HCT116 (cell line): ENCODE measurements at regions not wholly inside any gene's neighbourhood (a gene's known extent, or its start where the extent isn't known, plus 50 kb on each side); places are given as distances from the start of the nearest gene placed in this dataset.

Experiments
- ATAC-seq: fragments of 200-7000 bp; cut with Tn5 transposase; 2 replicates; pipeline ENCODE4 v1.9.1; 2020; ENCODE audit warnings: mild to moderate bottlenecking, moderate library complexity
- BruUV-seq: library from RNA; stranded (reverse); fragments of 400-500 nt; replicated peaks from 2 replicates; lab custom pipeline; 2021; lab: Mats Ljungman, UMichigan
- CTCF ChIA-PET: fragments of 300-600 bp; sonication (Branson Sonifier 250); formaldehyde crosslinking; loops from one replicate; lab custom pipeline; 2021; ENCODE audit warnings: antibody characterized with exemption; lab: Charles Lee
- POLR2A ChIA-PET: fragments of 300-600, 350-600 bp; sonication (Branson Sonifier 250); formaldehyde crosslinking; loops from one replicate; lab custom pipeline; 2021; ENCODE audit warnings: antibody characterized with exemption; lab: Charles Lee
- RAD21 ChIA-PET, 2 experiments: fragments of 300-600 bp; sonication (Branson Sonifier 250); formaldehyde crosslinking; loops; one replicate each; lab custom pipeline; 2023; ENCODE audit warnings: low total read pairs in 2 of 2; ENCODE audit not compliant: uncharacterized antibody in 2 of 2, unreplicated experiment in 2 of 2, low non-redundant PET in 1 of 2; lab: Charles Lee
- DNase-seq: peaks from one replicate; pipeline ENCODE4 v3.0.0-alpha.2; 2010; ENCODE audit warnings: low read depth, low spot score
- H2AFZ ChIP-seq: fragments of 200-600 bp; shearing (Covaris generic), sonication (generic); 2 replicates; pipeline ENCODE4 v1.6.1; 2017; ENCODE audit warnings: low read depth, mixed run types, mixed read lengths, antibody characterized with exemption, low read length; ENCODE audit not compliant: poor library complexity, severe bottlenecking
- H3K27ac ChIP-seq: 2 replicates; pipeline ENCODE4 v1.5.1; 2012; ENCODE audit warnings: low read depth, low read length
- H3K27me3 ChIP-seq: fragments of 200-600 bp; sonication (generic); 2 replicates; pipeline ENCODE4 v1.6.1; 2016; ENCODE audit warnings: mixed run types, low read length, mixed read lengths; ENCODE audit not compliant: insufficient read depth
- H3K36me3 ChIP-seq, 2 experiments: fragments of 200-500 bp in 1 of 2; fragments of 200-600 bp in 1 of 2; sonication (Bioruptor generic) in 1 of 2; sonication (generic) in 1 of 2; 2 replicates each; pipeline versions ENCODE4 v1.5.1 to v1.6.1; 2014 to 2016; ENCODE audit warnings: low read length in 2 of 2, inconsistent platforms in 1 of 2, mixed read lengths in 1 of 2, mixed run types in 1 of 2; ENCODE audit not compliant: insufficient read depth in 2 of 2, control insufficient read depth in 1 of 2
- H3K4me1 ChIP-seq, 2 experiments: fragments of 200-600 bp in 1 of 2; sonication (generic) in 1 of 2; 2 replicates each; pipeline versions ENCODE4 v1.5.1 to v1.6.1; 2012 to 2017; ENCODE audit warnings: low read length in 2 of 2, inconsistent platforms in 1 of 2, mild to moderate bottlenecking in 1 of 2, mixed read lengths in 1 of 2, mixed run types in 1 of 2, moderate library complexity in 1 of 2; ENCODE audit not compliant: insufficient read depth in 2 of 2, control insufficient read depth in 1 of 2
- H3K4me2 ChIP-seq: fragments of 200-600 bp; sonication (generic); 2 replicates; pipeline ENCODE4 v1.6.1; 2017; ENCODE audit warnings: mixed run types, low read length, mixed read lengths
- H3K4me3 ChIP-seq, 2 experiments: fragments of 200-600 bp in 1 of 2; sonication (generic) in 1 of 2; replicated peaks in 1 of 2; 2 replicates each; pipeline ENCODE4 v1.5.1; 2011 to 2016; ENCODE audit warnings: low read length in 2 of 2, control low read depth in 1 of 2, low read depth in 1 of 2, mild to moderate bottlenecking in 1 of 2, mixed read lengths in 1 of 2, mixed run types in 1 of 2
- H3K79me2 ChIP-seq: fragments of 200-600 bp; sonication (generic); 2 replicates; pipeline ENCODE4 v1.6.1; 2017; ENCODE audit warnings: mild to moderate bottlenecking, mixed run types, low read length, moderate library complexity, mixed read lengths; ENCODE audit not compliant: insufficient read depth
- H3K9ac ChIP-seq: fragments of 200-600 bp; sonication (generic); 2 replicates; pipeline ENCODE4 v1.6.1; 2016; ENCODE audit warnings: low read length, mixed read lengths
- H3K9me2 ChIP-seq: fragments of 200-600 bp; sonication (generic), shearing (Covaris generic); 2 replicates; pipeline ENCODE4 v1.6.1; 2017; ENCODE audit warnings: mixed run types, mild to moderate bottlenecking, moderate library complexity; ENCODE audit not compliant: insufficient read depth
- H3K9me3 ChIP-seq, 2 experiments: fragments of 200-500 bp in 1 of 2; fragments of 200-600 bp in 1 of 2; sonication (Bioruptor generic) in 1 of 2; sonication (generic) in 1 of 2; 2 replicates each; pipeline ENCODE4 v1.6.1; 2014 to 2017; ENCODE audit warnings: low read length in 2 of 2, mixed read lengths in 2 of 2, inconsistent platforms in 1 of 2, low read depth in 1 of 2, mild to moderate bottlenecking in 1 of 2, mixed run types in 1 of 2, moderate library complexity in 1 of 2; ENCODE audit not compliant: control insufficient read depth in 1 of 2, insufficient read depth in 1 of 2
- H4K20me1 ChIP-seq: fragments of 200-600 bp; sonication (generic), shearing (Covaris generic); 2 replicates; pipeline ENCODE4 v1.6.1; 2017; ENCODE audit warnings: mixed run types, mild to moderate bottlenecking, moderate library complexity; ENCODE audit not compliant: insufficient read depth
- CBX3 ChIP-seq: IDR thresholded peaks from 2 replicates; pipeline ENCODE4 v1.6.1; 2012; ENCODE audit warnings: low read depth
- CEBPB ChIP-seq: IDR thresholded peaks from 2 replicates; pipeline ENCODE4 v1.6.1; 2012; ENCODE audit warnings: low read depth
- ELF1 ChIP-seq: IDR thresholded peaks from 2 replicates; pipeline ENCODE4 v1.6.1; 2012; ENCODE audit warnings: low read depth, borderline replicate concordance
- EZH2 ChIP-seq: fragments of 200-600 bp; sonication (generic); IDR thresholded peaks from 2 replicates; pipeline ENCODE4 v1.6.1; 2017; ENCODE audit warnings: antibody characterized with exemption, mixed run types
- EZH2phosphoT487 ChIP-seq: fragments of 200-600 bp; IDR thresholded peaks from 2 replicates; pipeline ENCODE4 v1.6.1; 2018; ENCODE audit warnings: antibody characterized with exemption, borderline replicate concordance
- FOSL1 ChIP-seq: IDR thresholded peaks from 2 replicates; pipeline ENCODE4 v1.6.1; 2012; ENCODE audit warnings: low read depth
- JUND ChIP-seq: IDR thresholded peaks from 2 replicates; pipeline ENCODE4 v1.6.1; 2012
- POLR2A ChIP-seq: IDR thresholded peaks from 2 replicates; pipeline ENCODE4 v1.7.0; 2011; ENCODE audit warnings: borderline replicate concordance; ENCODE audit not compliant: insufficient read depth, insufficient read length; ENCODE audit errors: extremely low read depth
- POLR2AphosphoS5 ChIP-seq: IDR thresholded peaks from 2 replicates; pipeline ENCODE4 v1.6.1; 2011; ENCODE audit warnings: mild to moderate bottlenecking, low read depth, low read length, moderate library complexity
- RAD21 ChIP-seq: IDR thresholded peaks from 2 replicates; pipeline ENCODE4 v1.6.1; 2012; ENCODE audit warnings: low read depth, mild to moderate bottlenecking
- SP1 ChIP-seq: IDR thresholded peaks from 2 replicates; pipeline ENCODE4 v1.6.1; 2012; ENCODE audit warnings: low read depth
- TCF7L2 ChIP-seq: IDR thresholded peaks from 2 replicates; pipeline ENCODE4 v1.7.0; 2011; ENCODE audit warnings: borderline replicate concordance, inconsistent platforms; ENCODE audit not compliant: insufficient read depth, insufficient read length; ENCODE audit errors: extremely low read depth
- ZFX ChIP-seq: fragments of 450-650 bp; IDR thresholded peaks from 2 replicates; pipeline ENCODE4 v1.6.1; 2017
- ZNF274 ChIP-seq: fragments of 200-500 bp; sonication (Bioruptor generic); IDR thresholded peaks from 2 replicates; pipeline ENCODE4 v1.6.1; 2014; ENCODE audit warnings: mild to moderate bottlenecking, low read depth, low read length, inconsistent platforms
- intact Hi-C: fragments of 100-400 bp; cut with micrococcal nuclease; formaldehyde crosslinking; loops from 2 replicates; pipeline ENCODE4 v1.10.0; 2022
- TF ChIP-seq, protein P1 (sequence below), 3 experiments: fragments of 200-600 bp in 1 of 3; sonication (generic) in 1 of 3; IDR thresholded peaks in 2 of 3; conservative IDR thresholded peaks in 1 of 3; 2 replicates each; pipeline ENCODE4 v1.5.1; 2012 to 2017; ENCODE audit warnings: low read depth in 2 of 3, low read length in 2 of 3, antibody characterized with exemption in 1 of 3, borderline replicate concordance in 1 of 3, control low read depth in 1 of 3, mild to moderate bottlenecking in 1 of 3, mixed read lengths in 1 of 3, mixed run types in 1 of 3, moderate library complexity in 1 of 3; ENCODE audit not compliant: insufficient read depth in 1 of 3
- TF ChIP-seq, protein P2 (sequence below): IDR thresholded peaks from 2 replicates; pipeline ENCODE4 v1.6.1; 2011; ENCODE audit warnings: mild to moderate bottlenecking, low read length, moderate library complexity; ENCODE audit not compliant: insufficient replicate concordance; ENCODE audit errors: extremely low read depth
- TF ChIP-seq, protein P3 (sequence below): IDR thresholded peaks from 2 replicates; pipeline ENCODE4 v1.6.1; 2012; ENCODE audit warnings: low read depth
- TF ChIP-seq, protein P4 (sequence below): IDR thresholded peaks from 2 replicates; pipeline ENCODE4 v1.6.1; 2012

DNA sequence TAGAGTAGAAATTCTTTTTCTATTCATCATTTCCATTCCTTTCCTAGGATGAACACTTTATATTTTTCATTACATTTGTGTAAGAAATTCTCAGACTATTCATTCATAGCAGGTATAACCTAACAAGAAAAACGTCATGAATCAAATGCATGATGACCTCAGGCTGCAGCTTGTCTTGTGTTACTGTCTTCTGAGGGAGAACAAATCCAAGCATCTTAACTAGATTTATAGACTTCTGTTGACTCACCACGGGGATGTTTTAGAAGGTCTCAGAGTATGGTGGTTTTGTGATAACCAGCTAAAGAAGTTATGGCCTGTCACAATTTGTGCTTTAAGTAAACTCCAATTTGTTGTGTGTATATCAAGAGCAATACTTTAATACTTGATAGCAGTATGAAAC, 102.7 kb downstream of the ANKRD7 start:
- H3K36me3 ChIP-seq, result no peaks in the 10 kb centered on the region
- H3K27ac ChIP-seq, result no peak overlapping the region
- CTCF ChIA-PET, result no interaction called here
- POLR2A ChIA-PET, result interaction anchor here (0.6 kb wide), 1 partner anchor 227 kb away, joined by 4 read pairs; no protein-coding TSS in a partner anchor
- no peak overlapping the region for H3K9ac ChIP-seq
- no peak overlapping the region for H2AFZ ChIP-seq
- ATAC-seq, result no peak
- no peaks in the 10 kb centered on the region for H3K4me1 ChIP-seq
- RAD21 ChIA-PET, result no interaction called here
- H4K20me1 ChIP-seq, result no peaks in the 10 kb centered on the region
- no peaks in the 10 kb centered on the region for H3K9me3 ChIP-seq
- H3K4me2 ChIP-seq, result no peak overlapping the region
- no peaks in the 10 kb centered on the region for H3K27me3 ChIP-seq
- intact Hi-C loops, result no loop called here
- BruUV-seq, result no TSS peak
- H3K4me3 ChIP-seq, result no peak overlapping the region
- no peak for DNase-seq
- TF ChIP-seq FOSL1, result no peak
- no peak for TF ChIP-seq POLR2A
- TF ChIP-seq, protein P1, sequence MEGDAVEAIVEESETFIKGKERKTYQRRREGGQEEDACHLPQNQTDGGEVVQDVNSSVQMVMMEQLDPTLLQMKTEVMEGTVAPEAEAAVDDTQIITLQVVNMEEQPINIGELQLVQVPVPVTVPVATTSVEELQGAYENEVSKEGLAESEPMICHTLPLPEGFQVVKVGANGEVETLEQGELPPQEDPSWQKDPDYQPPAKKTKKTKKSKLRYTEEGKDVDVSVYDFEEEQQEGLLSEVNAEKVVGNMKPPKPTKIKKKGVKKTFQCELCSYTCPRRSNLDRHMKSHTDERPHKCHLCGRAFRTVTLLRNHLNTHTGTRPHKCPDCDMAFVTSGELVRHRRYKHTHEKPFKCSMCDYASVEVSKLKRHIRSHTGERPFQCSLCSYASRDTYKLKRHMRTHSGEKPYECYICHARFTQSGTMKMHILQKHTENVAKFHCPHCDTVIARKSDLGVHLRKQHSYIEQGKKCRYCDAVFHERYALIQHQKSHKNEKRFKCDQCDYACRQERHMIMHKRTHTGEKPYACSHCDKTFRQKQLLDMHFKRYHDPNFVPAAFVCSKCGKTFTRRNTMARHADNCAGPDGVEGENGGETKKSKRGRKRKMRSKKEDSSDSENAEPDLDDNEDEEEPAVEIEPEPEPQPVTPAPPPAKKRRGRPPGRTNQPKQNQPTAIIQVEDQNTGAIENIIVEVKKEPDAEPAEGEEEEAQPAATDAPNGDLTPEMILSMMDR (IDR thresholded peaks at IDR 0.05 in 2 of 3, conservative IDR thresholded peaks at IDR 0.05 in 1 of 3; ENCODE audit: borderline replicate concordance in 1 of 3, insufficient read depth in 1 of 3, low read depth in 2 of 3, low read length in 2 of 3), result no peak
- no peak for TF ChIP-seq RAD21
- no peak for TF ChIP-seq ZNF274
- no peak for TF ChIP-seq CEBPB
- no peak for TF ChIP-seq ELF1
- TF ChIP-seq TCF7L2, result no peak
- no peak for TF ChIP-seq EZH2phosphoT487
- TF ChIP-seq, protein P2, sequence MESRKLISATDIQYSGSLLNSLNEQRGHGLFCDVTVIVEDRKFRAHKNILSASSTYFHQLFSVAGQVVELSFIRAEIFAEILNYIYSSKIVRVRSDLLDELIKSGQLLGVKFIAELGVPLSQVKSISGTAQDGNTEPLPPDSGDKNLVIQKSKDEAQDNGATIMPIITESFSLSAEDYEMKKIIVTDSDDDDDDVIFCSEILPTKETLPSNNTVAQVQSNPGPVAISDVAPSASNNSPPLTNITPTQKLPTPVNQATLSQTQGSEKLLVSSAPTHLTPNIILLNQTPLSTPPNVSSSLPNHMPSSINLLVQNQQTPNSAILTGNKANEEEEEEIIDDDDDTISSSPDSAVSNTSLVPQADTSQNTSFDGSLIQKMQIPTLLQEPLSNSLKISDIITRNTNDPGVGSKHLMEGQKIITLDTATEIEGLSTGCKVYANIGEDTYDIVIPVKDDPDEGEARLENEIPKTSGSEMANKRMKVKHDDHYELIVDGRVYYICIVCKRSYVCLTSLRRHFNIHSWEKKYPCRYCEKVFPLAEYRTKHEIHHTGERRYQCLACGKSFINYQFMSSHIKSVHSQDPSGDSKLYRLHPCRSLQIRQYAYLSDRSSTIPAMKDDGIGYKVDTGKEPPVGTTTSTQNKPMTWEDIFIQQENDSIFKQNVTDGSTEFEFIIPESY, result no peak
- TF ChIP-seq JUND, result no peak
- no peak for TF ChIP-seq EZH2
- no peak for TF ChIP-seq SP1
- no peak for TF ChIP-seq CBX3
- TF ChIP-seq, protein P3, sequence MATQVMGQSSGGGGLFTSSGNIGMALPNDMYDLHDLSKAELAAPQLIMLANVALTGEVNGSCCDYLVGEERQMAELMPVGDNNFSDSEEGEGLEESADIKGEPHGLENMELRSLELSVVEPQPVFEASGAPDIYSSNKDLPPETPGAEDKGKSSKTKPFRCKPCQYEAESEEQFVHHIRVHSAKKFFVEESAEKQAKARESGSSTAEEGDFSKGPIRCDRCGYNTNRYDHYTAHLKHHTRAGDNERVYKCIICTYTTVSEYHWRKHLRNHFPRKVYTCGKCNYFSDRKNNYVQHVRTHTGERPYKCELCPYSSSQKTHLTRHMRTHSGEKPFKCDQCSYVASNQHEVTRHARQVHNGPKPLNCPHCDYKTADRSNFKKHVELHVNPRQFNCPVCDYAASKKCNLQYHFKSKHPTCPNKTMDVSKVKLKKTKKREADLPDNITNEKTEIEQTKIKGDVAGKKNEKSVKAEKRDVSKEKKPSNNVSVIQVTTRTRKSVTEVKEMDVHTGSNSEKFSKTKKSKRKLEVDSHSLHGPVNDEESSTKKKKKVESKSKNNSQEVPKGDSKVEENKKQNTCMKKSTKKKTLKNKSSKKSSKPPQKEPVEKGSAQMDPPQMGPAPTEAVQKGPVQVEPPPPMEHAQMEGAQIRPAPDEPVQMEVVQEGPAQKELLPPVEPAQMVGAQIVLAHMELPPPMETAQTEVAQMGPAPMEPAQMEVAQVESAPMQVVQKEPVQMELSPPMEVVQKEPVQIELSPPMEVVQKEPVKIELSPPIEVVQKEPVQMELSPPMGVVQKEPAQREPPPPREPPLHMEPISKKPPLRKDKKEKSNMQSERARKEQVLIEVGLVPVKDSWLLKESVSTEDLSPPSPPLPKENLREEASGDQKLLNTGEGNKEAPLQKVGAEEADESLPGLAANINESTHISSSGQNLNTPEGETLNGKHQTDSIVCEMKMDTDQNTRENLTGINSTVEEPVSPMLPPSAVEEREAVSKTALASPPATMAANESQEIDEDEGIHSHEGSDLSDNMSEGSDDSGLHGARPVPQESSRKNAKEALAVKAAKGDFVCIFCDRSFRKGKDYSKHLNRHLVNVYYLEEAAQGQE, result no peak
- no peak for TF ChIP-seq POLR2AphosphoS5
- TF ChIP-seq, protein P4, sequence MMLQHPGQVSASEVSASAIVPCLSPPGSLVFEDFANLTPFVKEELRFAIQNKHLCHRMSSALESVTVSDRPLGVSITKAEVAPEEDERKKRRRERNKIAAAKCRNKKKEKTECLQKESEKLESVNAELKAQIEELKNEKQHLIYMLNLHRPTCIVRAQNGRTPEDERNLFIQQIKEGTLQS, result no peak
- no peak for TF ChIP-seq ZFX
- no peaks in the 10 kb centered on the region for H3K9me2 ChIP-seq
- H3K79me2 ChIP-seq, result no peaks in the 10 kb centered on the region
